GM12873 (cell line): ENCODE measurements at regions not wholly inside any gene's neighbourhood (a gene's known extent, or its start where the extent isn't known, plus 50 kb on each side); places are given as distances from the start of the nearest gene placed in this dataset.

Experiments used
- CTCF ChIP-seq: IDR thresholded peaks from 2 replicates; pipeline ENCODE4 v1.5.1; 2012; ENCODE audit warnings: low read depth, mild to moderate bottlenecking, moderate library complexity, low read length, control low read depth; ENCODE audit not compliant: insufficient read depth; ENCODE audit errors: missing control alignments

GRCh38 chr2:58918141-58918540, 677.0 kb upstream of the FANCL start:
- no peak for TF ChIP-seq CTCF

- TF ChIP-seq CTCF: no peak
These were observed 676.5 kb upstream of the FANCL start for GRCh38 chr2:58917596-58917995.

GRCh38 chr2:58916063-58916462, 674.9 kb upstream of the FANCL start:
- no peak for TF ChIP-seq CTCF

GRCh38 chr2:58914733-58915505, 673.8 kb upstream of the FANCL start:
- no peak for TF ChIP-seq CTCF

GRCh38 chr2:58913082-58913726, 672.1 kb upstream of the FANCL start:
- no peak for TF ChIP-seq CTCF

GRCh38 chr2:58911877-58912276, 670.8 kb upstream of the FANCL start:
- TF ChIP-seq CTCF: no peak

GRCh38 chr2:58908501-58909154, 667.5 kb upstream of the FANCL start:
- no peak for TF ChIP-seq CTCF
